GM21717 (cell line): ENCODE measurements at regions not wholly inside any gene's neighbourhood (a gene's known extent, or its start where the extent isn't known, plus 50 kb on each side); places are given as distances from the start of the nearest gene placed in this dataset.

ENCODE experiments used
- ATAC-seq: cut with Tn5 transposase; IDR thresholded peaks from one replicate; pipeline ENCODE4 v1.9.1; 2021; ENCODE audit warnings: mild to moderate bottlenecking, moderate library complexity; ENCODE audit not compliant: unreplicated experiment

DNA sequence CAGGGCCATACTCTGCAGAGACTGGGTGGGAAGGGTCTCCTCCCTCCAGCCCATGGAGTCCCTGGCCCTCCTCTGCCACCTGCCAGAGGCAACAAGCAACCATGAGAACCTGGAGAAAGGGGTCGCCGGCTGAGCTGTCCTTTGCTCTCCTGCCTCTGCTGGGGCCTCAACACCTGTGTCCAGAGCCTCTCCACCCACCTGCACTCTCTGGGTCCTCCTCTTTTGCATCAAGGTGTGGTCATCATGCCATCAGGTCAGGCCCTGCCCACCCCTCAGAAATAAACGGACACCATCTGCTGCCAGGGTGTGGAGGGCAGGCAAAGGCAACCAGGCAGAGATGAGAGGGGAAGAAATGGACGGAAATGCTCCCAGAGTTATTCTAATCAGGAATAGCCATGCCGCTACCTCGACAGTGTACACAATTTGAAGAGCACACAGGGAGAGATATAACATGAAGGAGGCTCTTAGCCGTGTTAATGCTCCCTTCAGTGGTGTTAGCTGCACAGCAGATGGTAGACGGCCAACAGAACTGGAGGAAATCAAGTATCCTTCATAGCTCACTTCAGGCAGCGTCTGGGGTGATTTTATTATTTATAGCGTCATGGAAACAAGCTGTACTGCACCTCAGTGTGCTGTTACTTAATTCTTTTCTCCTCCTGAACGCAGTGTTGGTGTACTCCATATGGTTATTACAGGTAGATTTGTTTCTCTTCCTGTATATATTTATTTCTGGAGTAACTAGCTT lies 247.9 kb downstream of the TSN start:
- no peak for ATAC-seq

- no peak for ATAC-seq
Observed at GRCh38 chr2:122007126-122007525, 251.7 kb downstream of the TSN start.

- ATAC-seq = no peak
Observed at GRCh38 chr2:122007577-122007976, 252.1 kb downstream of the TSN start.

GRCh38 chr2:122009561-122009960 lies 254.1 kb downstream of the TSN start:
- no peak for ATAC-seq

GRCh38 chr2:122011493-122012270 lies 256.2 kb downstream of the TSN start:
- ATAC-seq = no peak

DNA sequence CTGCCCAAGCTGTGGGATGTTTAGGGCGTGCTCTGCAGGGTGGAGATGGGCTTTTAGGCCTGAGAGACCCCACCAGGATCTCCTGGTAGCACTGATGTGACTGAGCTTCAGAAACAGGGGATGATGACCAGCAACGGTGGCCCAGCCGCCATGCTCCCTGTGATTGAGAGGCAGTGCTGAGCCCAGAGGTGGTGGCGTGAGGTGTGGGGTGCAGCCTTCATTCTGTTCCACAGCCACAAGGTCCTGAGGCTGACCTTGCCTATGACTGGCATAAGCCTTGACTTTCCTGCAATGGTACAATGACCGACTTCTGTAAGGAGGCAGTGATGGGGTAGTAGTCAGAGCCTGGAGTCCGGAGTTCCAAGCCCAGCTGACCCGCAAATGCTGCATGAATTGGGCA lies 263.3 kb downstream of the TSN start:
- no peak for ATAC-seq

GRCh38 chr2:122019724-122020123 lies 264.3 kb downstream of the TSN start:
- ATAC-seq = no peak

GRCh38 chr2:122020377-122020776 lies 264.9 kb downstream of the TSN start:
- ATAC-seq = no peak

DNA sequence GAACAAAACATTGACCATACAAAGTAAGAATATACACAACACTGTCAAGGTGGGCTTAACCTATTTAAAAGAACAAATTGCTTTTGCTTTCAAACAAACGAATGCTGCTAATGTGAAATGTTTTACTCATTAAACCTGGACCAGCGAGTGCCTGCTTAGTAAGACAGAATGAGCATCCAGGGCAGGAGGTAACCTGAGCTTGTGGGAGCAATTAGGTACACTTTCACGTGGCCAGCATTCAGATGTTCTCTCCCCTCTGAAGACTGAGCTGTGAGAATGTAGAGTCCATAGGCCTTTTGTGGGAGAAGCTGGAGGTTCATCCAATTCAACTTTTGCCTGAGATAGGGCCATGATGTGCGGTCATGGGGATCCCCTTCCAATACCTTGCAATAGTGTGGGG lies 266.5 kb downstream of the TSN start:
- ATAC-seq = no peak

- ATAC-seq = no peak
Observed at GRCh38 chr2:122022531-122022930, 267.1 kb downstream of the TSN start.

DNA sequence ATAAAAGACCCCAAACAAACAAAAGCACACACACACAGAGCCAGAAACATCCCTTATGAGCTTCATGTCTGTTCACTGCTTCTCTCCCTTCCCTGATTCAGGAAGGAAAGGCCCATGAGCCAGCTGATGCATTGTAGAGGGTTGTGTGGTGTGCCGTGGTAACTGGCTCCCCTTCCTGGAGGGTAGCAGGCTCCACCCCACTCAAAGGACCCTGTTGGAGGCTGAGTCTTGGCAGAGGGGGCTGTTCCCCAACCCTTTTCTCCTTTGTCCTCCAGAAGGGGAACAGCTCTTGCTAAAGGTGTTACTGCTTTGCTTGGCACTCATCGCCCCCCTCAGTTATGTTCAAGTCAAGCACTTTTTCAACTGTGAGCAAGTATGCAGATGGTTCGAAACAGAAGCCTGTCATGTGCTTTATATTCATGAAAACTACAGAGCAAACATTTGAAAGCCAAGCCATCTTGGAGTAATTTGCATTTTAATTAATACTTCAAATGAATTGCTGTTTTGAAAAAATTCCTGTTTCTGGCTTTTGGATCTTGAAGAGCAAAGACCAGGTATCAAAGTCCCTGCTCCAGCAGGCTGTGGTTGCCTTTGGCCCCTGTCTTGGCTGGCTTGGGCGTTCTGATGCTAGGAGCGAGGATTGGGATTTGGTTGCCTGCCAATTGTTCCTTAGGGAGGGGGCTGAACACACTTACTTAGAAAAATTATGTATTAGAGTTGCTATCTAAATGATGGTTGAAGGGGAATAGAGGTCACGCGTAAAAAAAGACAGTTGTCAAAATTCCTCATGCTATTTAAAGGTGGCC lies 267.8 kb downstream of the TSN start:
- no peak for ATAC-seq

- no peak for ATAC-seq
Observed at GRCh38 chr2:122027510-122028217, 272.2 kb downstream of the TSN start.

DNA sequence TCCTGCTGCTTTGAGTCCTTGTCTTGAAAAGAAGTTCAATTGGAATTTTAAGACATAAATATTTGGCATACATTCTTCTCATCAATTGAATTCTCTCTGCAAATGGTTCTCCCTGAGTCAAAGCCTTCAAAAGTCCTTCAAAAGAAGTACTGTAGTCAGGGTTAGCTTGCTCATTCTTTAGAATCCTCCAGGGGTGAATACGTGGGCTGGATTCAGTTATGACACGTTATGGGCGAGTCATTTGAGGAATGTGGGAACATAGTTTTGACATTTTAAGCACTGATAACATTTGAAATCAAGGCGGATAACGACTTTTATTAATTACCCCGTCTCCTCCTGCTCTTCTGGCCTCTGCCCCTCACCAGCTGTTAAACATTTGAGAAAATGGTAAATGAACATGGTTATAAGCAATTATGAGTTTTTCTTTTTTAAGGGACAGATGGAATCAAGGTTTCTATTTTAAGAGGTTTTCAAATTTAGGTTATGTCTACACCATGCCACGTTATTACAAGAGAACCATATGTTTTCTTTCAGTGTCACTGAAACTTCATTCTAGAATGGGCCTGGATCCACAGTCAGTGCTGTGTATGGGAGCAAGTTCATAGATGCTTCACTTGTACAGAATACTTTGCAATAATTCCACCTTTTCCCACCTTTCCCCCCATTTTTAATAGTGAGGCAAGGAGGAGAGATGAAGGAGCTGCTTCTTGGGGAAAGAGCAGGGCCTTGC lies 273.1 kb downstream of the TSN start:
- ATAC-seq = no peak

- no peak for ATAC-seq
Observed at GRCh38 chr2:122029456-122029855, 274.0 kb downstream of the TSN start.

DNA sequence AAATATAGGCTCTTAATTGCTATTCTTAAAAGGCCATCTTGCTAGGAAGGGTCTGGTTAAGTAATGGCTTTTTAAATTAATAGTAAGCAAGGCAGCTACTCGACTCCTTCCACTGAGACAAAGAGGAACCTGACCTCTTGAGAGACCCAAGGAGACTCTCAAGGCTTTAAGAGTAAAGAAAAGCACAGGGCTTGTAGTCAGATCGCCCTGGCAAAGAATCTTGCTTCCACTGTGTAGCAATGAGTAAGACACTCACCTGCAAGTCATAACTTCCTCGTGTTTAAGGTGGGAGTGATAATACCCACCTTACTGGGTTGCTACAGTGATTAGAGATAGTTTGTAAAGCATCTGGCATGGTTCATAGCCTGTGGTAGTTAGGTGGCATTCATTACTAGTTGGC lies 274.5 kb downstream of the TSN start:
- no peak for ATAC-seq

- no peak for ATAC-seq
Observed at GRCh38 chr2:122031544-122032263, 276.3 kb downstream of the TSN start.

DNA sequence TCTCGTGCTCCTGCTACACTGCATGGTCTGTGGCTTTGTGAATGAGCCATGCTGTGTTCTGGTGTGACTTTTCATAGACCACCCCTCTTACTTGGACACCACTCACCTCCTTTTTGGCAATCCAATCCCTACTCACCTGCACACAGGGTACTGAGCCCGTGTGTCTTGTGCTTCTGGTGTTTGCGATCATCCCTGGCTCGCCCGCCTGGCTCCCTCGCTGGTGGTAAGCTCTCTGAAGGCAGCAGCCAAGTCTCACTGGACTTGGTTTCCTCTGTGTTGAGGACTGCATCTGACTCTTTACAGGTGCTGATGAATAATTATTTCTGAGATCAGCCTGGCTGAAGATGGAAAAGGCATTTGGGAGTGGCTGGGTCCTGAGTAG lies 276.8 kb downstream of the TSN start:
- no peak for ATAC-seq

- ATAC-seq = no peak
Observed at GRCh38 chr2:122033778-122034177, 278.3 kb downstream of the TSN start.

- ATAC-seq = no peak
Observed at GRCh38 chr2:122034344-122034743, 278.9 kb downstream of the TSN start.

- ATAC-seq = no peak
Observed at GRCh38 chr2:122034777-122035176, 279.3 kb downstream of the TSN start.
